GM20431 (cell line): ENCODE measurements at regions not wholly inside any gene's neighbourhood (a gene's known extent, or its start where the extent isn't known, plus 50 kb on each side); places are given as distances from the start of the nearest gene placed in this dataset.

ENCODE experiments used
- in situ Hi-C: fragments of 300-500 bp; cut with MseI, MboI; formaldehyde crosslinking; loops from one replicate; pipeline ENCODE4 v1.15.0; 2020; ENCODE audit warnings: low sequenced_read_pairs; ENCODE audit not compliant: unreplicated experiment

- in situ Hi-C loops = loop anchor here (25.0 kb wide), 2 partner anchors 570 to 670 kb away; no protein-coding TSS in a partner anchor
These were observed 420.1 kb downstream of the FUT8 start for GRCh38 chr14:65832431-65833266.

- in situ Hi-C loops = loop anchor here (25.0 kb wide), 2 partner anchors 571 to 671 kb away; no protein-coding TSS in a partner anchor
These were observed 420.8 kb downstream of the FUT8 start for GRCh38 chr14:65833267-65833880.

- in situ Hi-C loops = loop anchor here (25.0 kb wide), 2 partner anchors 572 to 672 kb away; no protein-coding TSS in a partner anchor
These were observed 421.5 kb downstream of the FUT8 start for GRCh38 chr14:65834051-65834450.

DNA sequence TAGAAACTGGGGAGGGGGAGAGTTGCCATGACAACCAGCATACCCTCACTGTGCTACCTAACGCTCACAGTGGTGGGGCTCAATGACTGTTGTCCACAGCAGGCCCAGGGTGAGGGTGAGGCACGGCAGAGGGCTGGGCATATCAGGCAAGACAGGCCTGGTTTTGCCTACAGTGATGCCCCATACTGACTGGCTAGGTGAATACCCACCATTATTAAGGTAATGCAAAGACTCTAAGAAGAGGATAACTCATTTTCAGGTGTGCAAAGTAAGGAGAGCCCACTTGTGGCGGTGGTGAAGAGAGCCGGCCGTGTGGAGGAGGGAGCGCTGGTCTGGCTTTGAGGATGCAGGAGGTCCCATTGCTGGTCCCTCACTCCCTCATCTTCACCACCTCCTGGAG lies 422.3 kb downstream of the FUT8 start:
- in situ Hi-C loops = loop anchor here (25.0 kb wide), 2 partner anchors 573 to 673 kb away; no protein-coding TSS in a partner anchor

DNA sequence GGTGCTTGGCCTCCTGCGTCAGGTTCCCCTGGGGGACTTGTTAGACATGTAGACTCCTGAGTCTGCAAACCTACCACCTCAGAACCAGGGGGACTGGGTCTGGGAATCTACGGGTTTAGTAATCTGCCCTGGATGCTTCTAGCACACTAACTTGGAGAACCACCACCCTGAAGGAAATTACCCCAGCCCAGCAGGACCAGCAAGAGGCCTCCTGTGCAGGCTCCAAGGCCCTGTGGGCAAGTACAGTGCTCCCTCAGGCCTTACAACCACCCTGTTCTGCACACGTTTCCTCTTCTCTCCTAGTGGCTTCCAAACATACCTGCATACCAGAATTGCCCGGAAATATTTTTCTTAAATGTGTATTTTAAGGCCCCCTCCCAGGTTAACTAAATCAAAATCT lies 423.0 kb downstream of the FUT8 start:
- in situ Hi-C loops = loop anchor here (25.0 kb wide), 2 partner anchors 573 to 673 kb away; no protein-coding TSS in a partner anchor

DNA sequence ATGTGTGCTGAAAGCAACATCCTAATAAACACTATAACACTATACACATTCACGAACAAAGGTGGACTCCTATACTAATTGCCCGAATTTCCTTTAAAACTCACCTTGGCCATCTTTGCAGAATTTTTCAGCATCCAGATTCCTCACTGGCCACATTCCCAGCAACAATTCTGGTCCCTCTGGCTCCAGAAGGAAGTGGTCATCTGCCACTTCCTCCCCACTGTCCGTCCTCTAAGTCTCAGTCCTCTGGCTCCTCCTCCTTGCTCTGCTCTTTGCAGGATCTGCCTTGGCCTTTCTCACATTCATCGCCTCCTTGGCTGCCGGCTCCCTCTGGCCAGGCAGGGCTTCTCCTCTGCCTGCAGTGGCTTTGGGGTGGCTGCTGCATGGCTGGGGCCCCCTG lies 426.0 kb downstream of the FUT8 start:
- in situ Hi-C loops = loop anchor here (25.0 kb wide), 2 partner anchors 576 to 676 kb away; no protein-coding TSS in a partner anchor

- in situ Hi-C loops = loop anchor here (25.0 kb wide), 2 partner anchors 578 to 678 kb away; no protein-coding TSS in a partner anchor
These were observed 427.7 kb downstream of the FUT8 start for GRCh38 chr14:65840118-65840751.

GRCh38 chr14:65840786-65841185 lies 428.3 kb downstream of the FUT8 start:
- in situ Hi-C loops = loop anchor here (25.0 kb wide), 2 partner anchors 578 to 678 kb away; no protein-coding TSS in a partner anchor

DNA sequence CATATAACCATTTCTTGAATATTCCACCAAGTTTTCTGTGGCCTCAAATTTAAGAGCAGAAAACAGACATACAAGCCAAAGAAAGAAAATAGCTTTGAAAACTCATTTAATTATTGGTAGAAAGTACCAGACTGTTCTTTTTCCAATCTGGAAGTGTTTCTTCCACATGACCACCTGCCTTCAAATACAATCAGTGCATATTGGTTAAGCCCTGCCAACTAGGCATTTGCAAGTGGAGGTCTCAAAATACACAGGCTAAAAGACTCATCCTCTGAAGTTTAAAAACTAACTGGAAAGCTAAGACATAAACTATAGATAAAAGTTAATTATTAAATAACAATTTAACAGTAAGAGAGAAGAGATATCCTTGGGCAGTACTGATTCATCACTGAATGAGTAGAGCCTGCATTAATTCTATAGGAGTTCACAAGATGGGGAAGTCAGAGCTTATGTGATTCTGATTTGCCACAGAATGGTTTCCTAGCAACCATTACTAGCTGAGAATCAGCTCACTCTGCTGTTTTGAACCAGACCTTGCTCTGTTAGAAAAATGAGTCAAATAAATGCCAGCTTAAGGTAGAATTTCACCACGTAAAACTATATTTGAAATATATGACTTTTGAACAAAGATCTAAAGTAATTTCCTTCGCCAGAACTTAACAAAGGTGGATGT lies 433.8 kb downstream of the FUT8 start:
- in situ Hi-C loops = loop anchor here (25.0 kb wide), 2 partner anchors 584 to 684 kb away; no protein-coding TSS in a partner anchor

DNA sequence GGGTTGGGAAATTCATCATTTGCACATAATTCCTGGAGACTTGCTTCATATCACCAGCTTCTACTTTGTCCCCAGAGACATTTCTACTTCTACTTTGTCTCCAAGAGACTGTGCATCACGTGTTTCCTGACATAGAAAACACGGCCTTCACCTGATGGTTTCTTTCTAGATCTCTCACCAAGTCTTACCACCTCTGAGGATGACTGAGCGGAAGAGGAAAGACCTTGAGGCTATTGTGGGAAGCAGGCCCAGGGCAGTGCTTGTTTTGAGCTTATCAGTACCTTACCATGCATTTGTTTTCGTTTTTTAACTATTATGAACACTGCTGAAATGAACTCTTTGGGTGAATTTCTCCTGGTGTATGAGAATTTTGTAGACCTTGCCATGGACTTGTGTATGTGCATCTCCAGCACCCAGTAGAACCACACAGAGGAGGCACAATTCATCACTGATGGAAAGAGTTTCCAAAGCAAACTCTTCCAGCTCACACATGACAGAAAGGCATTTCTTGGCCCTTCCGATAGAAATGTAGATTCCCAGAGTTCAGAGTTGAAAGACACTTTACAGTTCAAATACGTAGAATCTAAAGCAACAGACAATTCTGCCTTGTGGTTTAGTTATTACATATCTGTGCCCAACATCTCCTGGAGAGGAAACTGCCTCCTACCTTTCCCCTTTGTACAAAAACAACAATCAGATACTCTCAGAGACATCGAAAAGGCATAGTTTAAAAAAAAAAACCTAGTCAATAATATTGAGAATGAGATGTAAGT lies 434.7 kb downstream of the FUT8 start:
- in situ Hi-C loops = loop anchor here (25.0 kb wide), 2 partner anchors 585 to 685 kb away; no protein-coding TSS in a partner anchor

DNA sequence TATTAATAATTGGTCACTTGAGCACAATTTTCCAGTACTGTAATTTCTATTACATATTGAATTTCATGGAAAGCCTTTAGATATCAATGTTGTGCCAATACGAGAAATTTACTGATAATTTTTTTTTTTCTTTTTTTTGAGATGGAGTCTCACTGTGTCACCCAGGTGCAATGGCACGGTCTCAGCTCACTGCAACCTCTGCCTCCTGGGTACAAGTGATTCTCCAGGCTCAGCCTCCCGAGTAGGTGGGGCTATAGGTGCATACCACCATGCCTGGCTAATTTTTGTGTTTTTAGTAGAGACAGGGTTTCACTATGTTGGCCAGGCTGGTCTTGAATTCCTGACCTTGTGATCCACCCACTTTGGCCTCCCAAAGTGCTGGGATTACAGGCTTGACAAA lies 435.4 kb downstream of the FUT8 start:
- in situ Hi-C loops = loop anchor here (25.0 kb wide), 2 partner anchors 586 to 686 kb away; no protein-coding TSS in a partner anchor

DNA sequence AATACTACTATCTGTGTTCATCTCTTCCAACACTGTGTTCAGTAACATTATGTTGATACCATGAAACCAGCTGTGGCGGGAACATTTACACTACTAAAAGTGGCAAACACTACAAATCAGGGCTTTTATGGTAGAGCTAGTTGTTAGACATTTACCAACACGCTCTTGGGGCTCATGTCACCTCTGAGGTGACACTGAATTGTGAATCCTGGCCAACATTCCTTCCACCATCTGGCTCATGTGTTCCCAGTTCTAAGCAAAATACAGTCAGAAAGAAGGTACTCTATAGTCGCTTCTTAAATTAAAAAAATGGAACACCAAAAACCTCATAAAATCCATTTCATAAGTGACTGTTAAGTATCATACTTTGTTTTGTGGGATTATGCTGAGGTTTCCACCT lies 436.6 kb downstream of the FUT8 start:
- in situ Hi-C loops = loop anchor here (25.0 kb wide), 2 partner anchors 587 to 687 kb away; no protein-coding TSS in a partner anchor

DNA sequence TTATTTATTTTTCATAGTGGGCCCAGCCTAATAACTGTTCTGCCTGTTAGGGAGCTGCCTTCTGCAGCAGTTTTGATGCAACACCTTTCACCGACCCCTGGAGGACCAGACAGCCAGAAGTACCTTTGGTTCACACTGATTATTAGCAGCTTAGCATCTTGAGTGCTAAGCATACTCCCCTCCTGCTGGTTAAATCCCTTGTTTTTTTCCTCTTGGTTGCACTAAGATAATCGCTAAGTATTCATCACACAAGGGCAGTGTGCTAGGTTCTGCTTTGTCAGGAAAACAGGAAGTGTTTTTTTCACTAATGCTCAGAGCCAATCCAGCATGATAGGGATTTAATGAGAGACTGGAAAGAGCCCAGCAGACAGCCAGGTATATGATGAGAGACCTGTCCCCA lies 437.0 kb downstream of the FUT8 start:
- in situ Hi-C loops = loop anchor here (25.0 kb wide), 2 partner anchors 587 to 687 kb away; no protein-coding TSS in a partner anchor

GRCh38 chr14:65850429-65851135 lies 438.1 kb downstream of the FUT8 start:
- in situ Hi-C loops = no loop called here

DNA sequence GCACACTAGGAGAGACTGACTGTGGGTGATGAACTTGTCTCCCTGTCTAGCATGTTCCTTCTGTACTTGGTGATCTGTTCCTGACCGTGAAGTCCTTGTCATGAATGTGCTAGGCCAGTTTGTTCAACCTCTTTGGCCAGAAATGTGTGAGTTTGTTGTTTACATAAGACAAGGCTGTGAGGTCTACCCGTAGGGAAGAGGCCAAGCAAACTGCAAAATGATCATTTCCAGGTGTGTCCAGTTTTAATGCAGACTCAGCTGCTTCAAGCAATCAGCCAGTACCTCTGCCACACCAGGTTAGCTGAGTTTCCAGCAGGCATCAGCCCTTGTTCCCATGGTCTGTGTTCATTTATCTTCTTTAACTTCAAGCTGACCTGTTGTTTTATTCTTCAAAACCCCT lies 440.2 kb downstream of the FUT8 start:
- in situ Hi-C loops = no loop called here

DNA sequence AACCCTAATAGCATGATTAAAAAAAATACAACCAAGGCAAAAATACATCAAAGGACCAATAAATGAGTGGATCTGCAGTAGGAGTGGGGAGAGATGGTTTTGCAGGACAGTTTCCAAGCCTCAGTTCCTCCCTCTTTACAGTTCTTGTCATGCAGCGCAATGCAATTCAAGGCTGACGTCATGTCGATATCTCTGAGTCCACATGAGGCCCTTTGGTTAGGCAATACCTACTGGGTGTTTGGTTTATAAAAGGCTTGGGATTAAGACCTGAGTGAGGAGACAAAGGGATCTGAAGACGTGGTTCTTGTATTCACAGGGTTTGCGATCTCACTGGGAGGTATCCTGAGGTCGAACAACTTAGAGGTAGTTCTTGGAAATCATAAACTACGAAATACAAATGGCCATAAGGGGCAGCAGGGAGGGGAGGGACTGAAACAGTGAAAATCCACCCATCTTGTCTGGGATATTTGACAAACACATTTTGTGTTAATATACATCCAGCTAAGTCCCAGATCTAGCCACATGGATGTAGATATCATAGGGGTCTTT lies 441.0 kb downstream of the FUT8 start:
- in situ Hi-C loops = no loop called here

GRCh38 chr14:65854215-65854614 lies 441.7 kb downstream of the FUT8 start:
- in situ Hi-C loops = no loop called here
